ENCODE measurements at regions not wholly inside any gene's neighbourhood (a gene's known extent, or its start where the extent isn't known, plus 50 kb on each side); places are given as distances from the start of the nearest gene placed in this dataset.

GRCh38 chr20:23192469-23192868 is 106.3 kb upstream of the CD93 start:
- no peak for TF ChIP-seq CTCF (IDR thresholded peaks at IDR 0.05)
- no peak for TF ChIP-seq POLR2A (IDR thresholded peaks at IDR 0.05)

All from heart left ventricle (tissue), 13 donors.